GM19452 (cell line): ENCODE measurements at regions not wholly inside any gene's neighbourhood (a gene's known extent, or its start where the extent isn't known, plus 50 kb on each side); places are given as distances from the start of the nearest gene placed in this dataset.
"Not testable (repeated sequence)": the region's sequence is repeated elsewhere in the genome, so short reads cannot be mapped to it uniquely, and the experiment has no call there.

Source experiments
- ATAC-seq: cut with Tn5 transposase; IDR thresholded peaks from one replicate; pipeline ENCODE4 v1.9.1; 2021; ENCODE audit not compliant: unreplicated experiment

GRCh38 chr13:76667551-76667950 is 218.7 kb downstream of the KCTD12 start:
- ATAC-seq, result no peak

GRCh38 chr13:76663592-76664335 is 222.4 kb downstream of the KCTD12 start:
- no peak for ATAC-seq

GRCh38 chr13:76659074-76659473 is 227.1 kb downstream of the KCTD12 start:
- not testable (repeated sequence) for ATAC-seq

GRCh38 chr13:76656500-76656899 is 229.7 kb downstream of the KCTD12 start:
- no peak for ATAC-seq

- no peak for ATAC-seq
These were observed 230.1 kb downstream of the KCTD12 start for GRCh38 chr13:76656056-76656455.

GRCh38 chr13:76654263-76654662 is 231.9 kb downstream of the KCTD12 start:
- ATAC-seq, result no peak

GRCh38 chr13:76651286-76651685 is 234.9 kb downstream of the KCTD12 start:
- ATAC-seq, result no peak

- no peak for ATAC-seq
These were observed 238.7 kb downstream of the KCTD12 start for GRCh38 chr13:76647550-76647949.

GRCh38 chr13:76646946-76647345 is 239.3 kb downstream of the KCTD12 start:
- ATAC-seq, result no peak

- ATAC-seq, result no peak
These were observed 240.6 kb downstream of the KCTD12 start for GRCh38 chr13:76645632-76646031.

GRCh38 chr13:76644906-76645305 is 241.3 kb downstream of the KCTD12 start:
- no peak for ATAC-seq

- ATAC-seq, result no peak
These were observed 242.6 kb downstream of the KCTD12 start for GRCh38 chr13:76643596-76643995.

- ATAC-seq, result no peak
These were observed 245.1 kb downstream of the KCTD12 start for GRCh38 chr13:76641056-76641455.

- ATAC-seq, result no peak
These were observed 247.3 kb downstream of the KCTD12 start for GRCh38 chr13:76638882-76639281.

GRCh38 chr13:76638181-76638580 is 248.0 kb downstream of the KCTD12 start:
- ATAC-seq, result no peak

GRCh38 chr13:76637641-76638141 is 248.5 kb downstream of the KCTD12 start:
- no peak for ATAC-seq

- no peak for ATAC-seq
These were observed 249.4 kb downstream of the KCTD12 start for GRCh38 chr13:76636829-76637228.

- no peak for ATAC-seq
These were observed 250.7 kb downstream of the KCTD12 start for GRCh38 chr13:76635232-76636230.

- ATAC-seq, result no peak
These were observed 251.6 kb downstream of the KCTD12 start for GRCh38 chr13:76634431-76635191.

GRCh38 chr13:76632401-76633044 is 253.7 kb downstream of the KCTD12 start:
- no peak for ATAC-seq
